Lower leg skin (tissue), 3 donors: ENCODE measurements at regions not wholly inside any gene's neighbourhood (a gene's known extent, or its start where the extent isn't known, plus 50 kb on each side); places are given as distances from the start of the nearest gene placed in this dataset.

Source experiments
- CTCF ChIP-seq, 3 donors: fragments of 450-650 bp; IDR thresholded peaks; one replicate each; pipeline ENCODE4 v1.5.1; 2016; ENCODE audit warnings: antibody characterized with exemption in 3 of 3, mild to moderate bottlenecking in 3 of 3, moderate library complexity in 2 of 3
- POLR2A ChIP-seq, 2 donors: fragments of 450-650 bp; IDR thresholded peaks; one replicate each; pipeline ENCODE4 v1.6.1; 2016 to 2017; ENCODE audit warnings: antibody characterized with exemption in 2 of 2, mild to moderate bottlenecking in 1 of 2, moderate library complexity in 1 of 2

GRCh38 chr17:20706751-20707373 is 127.3 kb downstream of the CDRT15L2 start:
- TF ChIP-seq CTCF (IDR thresholded peaks at IDR 0.05) (no peak), POLR2A (IDR thresholded peaks at IDR 0.05) (no peak)
